ENCODE measurements at regions not wholly inside any gene's neighbourhood (a gene's known extent, or its start where the extent isn't known, plus 50 kb on each side); places are given as distances from the start of the nearest gene placed in this dataset.

DNA sequence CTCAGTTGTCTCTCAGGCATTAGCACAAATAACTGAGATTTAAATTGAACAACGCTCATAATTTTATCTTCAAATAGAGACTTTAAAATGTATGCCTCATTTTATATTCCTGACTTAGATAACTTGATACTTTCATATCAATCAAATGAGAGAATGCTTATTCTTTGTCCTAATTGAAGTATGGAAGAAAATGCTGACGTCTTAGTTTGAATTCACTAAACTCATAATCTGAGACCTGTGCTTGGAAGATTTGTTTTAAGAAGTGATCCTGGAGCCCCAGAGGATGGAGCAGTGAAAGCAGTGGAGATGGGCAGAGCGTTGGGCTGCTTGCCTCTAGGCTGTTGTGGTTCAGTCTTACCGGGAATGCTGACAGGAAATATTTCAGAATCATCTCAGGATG lies 76.1 kb downstream of the ZNF518B start:
- Histone ChIP-seq H2AFZ (ENCODE audit: low read depth, low read length) (no peak overlapping the region), H3K4me3 (ENCODE audit: low read depth in 1 of 2, low read length in 2 of 2) (no peak overlapping the region), H3K4me2 (ENCODE audit: insufficient read depth, low read length) (no peak overlapping the region), H3K9ac (ENCODE audit: low read depth, low read length) (no peak overlapping the region), H3K27me3 (ENCODE audit: insufficient read depth, low read length, poor library complexity) (no peaks in the 10 kb centered on the region), H4K20me1 (ENCODE audit: insufficient read depth, low read length) (no peaks in the 10 kb centered on the region), H3K36me3 (ENCODE audit: insufficient read depth, low read length) (no peaks in the 10 kb centered on the region), H3K79me2 (ENCODE audit: insufficient read depth, low read length) (no peaks in the 10 kb centered on the region), H3K27ac (ENCODE audit: low read length) (no peak overlapping the region), H3K4me1 (ENCODE audit: insufficient read depth, low read length) (no peaks in the 10 kb centered on the region), H3K9me3 (ENCODE audit: insufficient read depth, low read length, severe bottlenecking) (no peaks in the 10 kb centered on the region)
- ATAC-seq (ENCODE audit: insufficient read depth, low read depth) (no peak), DNase-seq (no peak)
- TF ChIP-seq CTCF (IDR thresholded peaks at IDR 0.05; ENCODE audit: borderline replicate concordance, extremely low read depth, low read length, poor library complexity, severe bottlenecking): no peak

DNA sequence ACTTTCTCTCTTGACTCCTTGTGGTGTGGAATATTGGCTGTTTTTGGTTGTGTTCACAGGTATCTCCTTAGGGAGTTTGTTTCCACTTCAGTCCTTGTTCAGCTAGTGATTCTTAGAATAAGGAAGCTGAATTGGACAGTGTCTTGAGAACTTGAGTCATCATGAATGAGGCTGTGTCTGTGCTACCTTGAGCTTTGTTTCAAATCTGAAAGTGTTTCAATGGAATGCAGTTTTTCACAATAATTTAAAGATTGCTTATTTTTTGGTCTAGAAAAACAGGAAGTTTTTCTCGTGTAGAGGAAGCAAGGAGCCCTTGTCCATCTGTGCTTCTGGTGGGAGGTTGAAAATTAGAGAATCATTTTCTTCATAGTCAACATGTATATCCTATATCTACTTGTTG lies 76.5 kb downstream of the ZNF518B start:
- H3K4me2 ChIP-seq (ENCODE audit: insufficient read depth, low read length): no peak overlapping the region
- no peak overlapping the region for H3K9ac ChIP-seq (ENCODE audit: low read depth, low read length)
- no peak for TF ChIP-seq EZH2 (IDR thresholded peaks at IDR 0.05; ENCODE audit: borderline replicate concordance, low read depth, low read length, severe bottlenecking)
- TF ChIP-seq CTCF (IDR thresholded peaks at IDR 0.05; ENCODE audit: borderline replicate concordance, extremely low read depth, low read length, poor library complexity, severe bottlenecking): no peak
- ATAC-seq (ENCODE audit: insufficient read depth, low read depth) (no peak), DNase-seq (no peak)
- H3K27me3 ChIP-seq (ENCODE audit: insufficient read depth, low read length, poor library complexity): no peaks in the 10 kb centered on the region
- no peak overlapping the region for H3K27ac ChIP-seq (ENCODE audit: low read length)
- H4K20me1 ChIP-seq (ENCODE audit: insufficient read depth, low read length): no peaks in the 10 kb centered on the region
- H3K36me3 ChIP-seq (ENCODE audit: insufficient read depth, low read length): no peaks in the 10 kb centered on the region
- H3K4me1 ChIP-seq (ENCODE audit: insufficient read depth, low read length): no peaks in the 10 kb centered on the region
- no peaks in the 10 kb centered on the region for H3K9me3 ChIP-seq (ENCODE audit: insufficient read depth, low read length, severe bottlenecking)
- no peaks in the 10 kb centered on the region for H3K79me2 ChIP-seq (ENCODE audit: insufficient read depth, low read length)
- H2AFZ ChIP-seq (ENCODE audit: low read depth, low read length): no peak overlapping the region
- H3K4me3 ChIP-seq (ENCODE audit: low read depth in 1 of 2, low read length in 2 of 2): no peak overlapping the region

- Histone ChIP-seq H3K4me1 (ENCODE audit: insufficient read depth, low read length) (no peaks in the 10 kb centered on the region), H3K4me2 (ENCODE audit: insufficient read depth, low read length) (no peak overlapping the region), H3K9ac (ENCODE audit: low read depth, low read length) (no peak overlapping the region), H3K4me3 (ENCODE audit: low read depth in 1 of 2, low read length in 2 of 2) (no peak overlapping the region), H3K9me3 (ENCODE audit: insufficient read depth, low read length, severe bottlenecking) (no peaks in the 10 kb centered on the region), H3K79me2 (ENCODE audit: insufficient read depth, low read length) (no peaks in the 10 kb centered on the region), H3K36me3 (ENCODE audit: insufficient read depth, low read length) (no peaks in the 10 kb centered on the region), H2AFZ (ENCODE audit: low read depth, low read length) (no peak overlapping the region), H3K27ac (ENCODE audit: low read length) (no peak overlapping the region), H4K20me1 (ENCODE audit: insufficient read depth, low read length) (no peaks in the 10 kb centered on the region), H3K27me3 (ENCODE audit: insufficient read depth, low read length, poor library complexity) (no peaks in the 10 kb centered on the region)
- ATAC-seq (ENCODE audit: insufficient read depth, low read depth) (no peak), DNase-seq (peak; percentile 6)
- TF ChIP-seq CTCF (IDR thresholded peaks at IDR 0.05; ENCODE audit: borderline replicate concordance, extremely low read depth, low read length, poor library complexity, severe bottlenecking): no peak
- no peak for TF ChIP-seq EZH2 (IDR thresholded peaks at IDR 0.05; ENCODE audit: borderline replicate concordance, low read depth, low read length, severe bottlenecking)
These were observed 85.3 kb downstream of the ZNF518B start for GRCh38 chr4:10371869-10372471.

GRCh38 chr4:10371121-10371520 lies 86.1 kb downstream of the ZNF518B start:
- no peak overlapping the region for H3K4me2 ChIP-seq (ENCODE audit: insufficient read depth, low read length)
- no peak overlapping the region for H2AFZ ChIP-seq (ENCODE audit: low read depth, low read length)
- no peak overlapping the region for H3K4me3 ChIP-seq (ENCODE audit: low read depth in 1 of 2, low read length in 2 of 2)
- no peaks in the 10 kb centered on the region for H3K4me1 ChIP-seq (ENCODE audit: insufficient read depth, low read length)
- no peak for ATAC-seq (ENCODE audit: insufficient read depth, low read depth)
- no peaks in the 10 kb centered on the region for H3K9me3 ChIP-seq (ENCODE audit: insufficient read depth, low read length, severe bottlenecking)
- no peaks in the 10 kb centered on the region for H3K27me3 ChIP-seq (ENCODE audit: insufficient read depth, low read length, poor library complexity)
- no peak overlapping the region for H3K27ac ChIP-seq (ENCODE audit: low read length)
- DNase-seq: no peak
- no peaks in the 10 kb centered on the region for H4K20me1 ChIP-seq (ENCODE audit: insufficient read depth, low read length)
- no peak overlapping the region for H3K9ac ChIP-seq (ENCODE audit: low read depth, low read length)
- H3K79me2 ChIP-seq (ENCODE audit: insufficient read depth, low read length): no peaks in the 10 kb centered on the region
- TF ChIP-seq EZH2 (IDR thresholded peaks at IDR 0.05; ENCODE audit: borderline replicate concordance, low read depth, low read length, severe bottlenecking) (no peak), CTCF (IDR thresholded peaks at IDR 0.05; ENCODE audit: borderline replicate concordance, extremely low read depth, low read length, poor library complexity, severe bottlenecking) (no peak)
- H3K36me3 ChIP-seq (ENCODE audit: insufficient read depth, low read length): no peaks in the 10 kb centered on the region

Data from DND-41 (cell line).